ENCODE measurements at regions not wholly inside any gene's neighbourhood (a gene's known extent, or its start where the extent isn't known, plus 50 kb on each side); places are given as distances from the start of the nearest gene placed in this dataset.

- intact Hi-C loops (cut with micrococcal nuclease) = no loop called here
- H3K27ac ChIP-seq (ENCODE audit: extremely low read depth, low read depth, low read length) = no peak overlapping the region
- CTCF ChIA-PET (ENCODE audit: low intra/inter-chr PET ratio) = no interaction called here
- no peaks in the 10 kb centered on the region for H3K9me1 ChIP-seq (ENCODE audit: control insufficient read depth, insufficient read depth, low read length)
- FAIRE-seq (no peak), ATAC-seq (no peak), DNase-seq (ENCODE audit: extremely low read depth in 1 of 4, low spot score in 3 of 4) (no peak)
- H3K4me2 ChIP-seq (ENCODE audit: insufficient read depth, low read length) = no peak overlapping the region
- H3K79me2 ChIP-seq (ENCODE audit: control insufficient read depth, insufficient read depth, low read length) = no peaks in the 10 kb centered on the region
- 0% methylated on average over 3 of the region's 3 CpGs for WGBS (ENCODE audit: insufficient coverage, low coverage, missing lambda C conversion rate)
- H4K20me1 ChIP-seq (replicated peaks; ENCODE audit: control insufficient read depth, insufficient read depth, low read length) = no peaks in the 10 kb centered on the region
- no peak overlapping the region for H3K4me3 ChIP-seq
- no peaks in the 10 kb centered on the region for H3K36me3 ChIP-seq (ENCODE audit: control insufficient read depth, insufficient read depth, low read length)
- no peak overlapping the region for H2AFZ ChIP-seq (ENCODE audit: low read depth, low read length)
- H3K9ac ChIP-seq (ENCODE audit: insufficient read depth in 1 of 2, low read depth in 2 of 2, low read length in 2 of 2) = no peak overlapping the region
- POLR2A ChIA-PET = interaction anchor here (0.6 to 1.2 kb wide), 3 partner anchors 9 to 1130 kb away, joined by 3 read pairs; no protein-coding TSS in a partner anchor
- in situ Hi-C loops (cut with MboI) = loop anchor here (25.0 kb wide), 1 partner anchor 763 kb away; the partner anchor contains the start of gene BRDT
- no peaks in the 10 kb centered on the region for H3K4me1 ChIP-seq (replicated peaks in 1 of 2; ENCODE audit: control insufficient read depth in 2 of 2, insufficient read depth in 2 of 2, low read length in 2 of 2)
- H3K9me3 ChIP-seq (replicated peaks; ENCODE audit: control insufficient read depth, insufficient read depth, low read depth, low read length) = no peaks in the 10 kb centered on the region
- TF ChIP-seq KAT7 (CRISPR knock-in tag; IDR thresholded peaks at IDR 0.05; ENCODE audit: borderline replicate concordance) (no peak), IRF2 (CRISPR knock-in tag; IDR thresholded peaks at IDR 0.05) (no peak), CHD4 (IDR thresholded peaks at IDR 0.05; ENCODE audit: insufficient read depth, insufficient replicate concordance, low read depth, low read length, poor library complexity, severe bottlenecking) (no peak), PRDM10 (IDR thresholded peaks at IDR 0.05; ENCODE audit: partially characterized antibody) (no peak), MEF2A (IDR thresholded peaks at IDR 0.05; ENCODE audit: control insufficient read depth, low read depth, low read length) (no peak), ZNF384 (IDR thresholded peaks at IDR 0.05; ENCODE audit: low read depth, low read length) (no peak), CBX2 (IDR thresholded peaks at IDR 0.05; ENCODE audit: insufficient read depth, low read length, poor library complexity, severe bottlenecking) (no peak)
- BruUV-seq (replicated peaks) = no TSS peak
- peaks cover 12 to 28% of the 10 kb centered on the region in 2 experiments; a peak in 4 of 5 replicates for H3K27me3 ChIP-seq (ENCODE audit: control insufficient read depth in 2 of 2, insufficient read depth in 2 of 2, low read length in 2 of 2)
Measured at GRCh38 chr1:91174734-91175133, 152.9 kb upstream of the ZNF644 start.

Measured in K562 (cell line).